ENCODE measurements at regions not wholly inside any gene's neighbourhood (a gene's known extent, or its start where the extent isn't known, plus 50 kb on each side); places are given as distances from the start of the nearest gene placed in this dataset.
"Not testable (repeated sequence)": the region's sequence is repeated elsewhere in the genome, so short reads cannot be mapped to it uniquely, and the experiment has no call there.

DNA sequence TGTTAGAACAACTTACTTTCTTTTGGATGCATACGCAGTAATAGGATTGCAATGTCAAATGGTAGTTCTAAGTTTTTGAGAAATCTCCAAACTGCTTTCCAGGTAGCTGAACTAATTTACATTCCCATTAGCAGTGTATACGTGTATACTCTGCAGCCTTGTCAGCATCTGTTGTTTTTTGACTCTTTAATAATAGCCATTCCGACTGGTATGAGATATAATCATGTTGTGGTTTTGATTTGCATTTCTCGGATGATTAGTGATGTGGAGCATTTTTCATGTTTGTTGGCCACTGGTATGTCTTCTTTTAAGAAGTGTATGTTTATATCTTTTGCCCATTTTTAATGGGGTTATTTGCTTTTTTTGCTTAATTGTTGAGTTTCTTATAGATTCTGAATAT is 76.9 kb upstream of the HNRNPA1L2 start:
- H3K9me2 ChIP-seq (replicated peaks; ENCODE audit: insufficient read depth, low read length); H3K9me3 ChIP-seq (ENCODE audit: low read length); H3K4me1 ChIP-seq (ENCODE audit: low read length); H4K20me1 ChIP-seq (ENCODE audit: insufficient read depth, low read depth, low read length); H2AFZ ChIP-seq (ENCODE audit: low read length); DNase-seq; H3K4me2 ChIP-seq (ENCODE audit: low read depth, low read length, poor library complexity, severe bottlenecking); H3K4me3 ChIP-seq (ENCODE audit: low read length); H3K79me2 ChIP-seq (ENCODE audit: low read length); H3K36me3 ChIP-seq (ENCODE audit: insufficient read depth, low read length); H3K27me3 ChIP-seq (ENCODE audit: low read length); H3K9ac ChIP-seq (ENCODE audit: low read length); H3K27ac ChIP-seq (ENCODE audit: low read length): not testable (repeated sequence)

DNA sequence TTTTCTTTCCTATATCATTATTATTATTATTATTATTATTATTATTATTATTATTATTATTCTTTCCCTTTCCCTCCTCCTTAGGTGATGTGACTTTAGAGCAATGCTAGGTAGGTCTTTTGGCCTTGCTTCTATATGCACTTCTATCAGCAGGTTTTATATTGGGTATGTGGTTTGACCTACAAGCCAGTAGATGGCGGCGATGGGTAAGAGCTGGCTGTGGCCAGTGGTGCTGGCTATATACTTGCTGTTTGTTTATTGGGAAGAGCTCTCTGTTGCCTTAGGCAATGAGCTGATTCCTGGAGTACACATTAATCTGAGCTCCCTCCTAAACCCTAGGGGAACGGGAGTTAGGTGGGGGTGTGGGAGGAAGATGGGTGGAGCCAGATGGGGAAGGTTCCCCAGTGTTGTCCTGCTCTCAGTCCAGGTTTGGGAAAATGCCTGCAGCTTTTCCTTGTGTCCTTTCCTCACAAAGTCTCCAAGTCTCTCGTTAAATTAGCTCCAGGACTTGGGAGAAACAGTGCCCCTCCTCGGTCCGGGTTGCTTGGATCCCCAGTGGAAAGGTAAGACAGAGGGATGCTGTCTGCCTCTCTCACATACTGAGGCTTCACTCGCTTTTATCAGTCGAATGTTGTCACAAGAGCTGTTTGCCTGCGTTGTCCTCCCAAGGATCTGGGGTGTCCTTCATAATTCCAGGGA is 72.2 kb upstream of the HNRNPA1L2 start:
- H3K4me3 ChIP-seq (ENCODE audit: low read length); H3K9me3 ChIP-seq (ENCODE audit: low read length); H3K4me2 ChIP-seq (ENCODE audit: low read depth, low read length, poor library complexity, severe bottlenecking); H3K79me2 ChIP-seq (ENCODE audit: low read length); H3K4me1 ChIP-seq (ENCODE audit: low read length); H3K9me2 ChIP-seq (replicated peaks; ENCODE audit: insufficient read depth, low read length); H3K9ac ChIP-seq (ENCODE audit: low read length); H4K20me1 ChIP-seq (ENCODE audit: insufficient read depth, low read depth, low read length); H3K36me3 ChIP-seq (ENCODE audit: insufficient read depth, low read length); H3K27me3 ChIP-seq (ENCODE audit: low read length); H3K27ac ChIP-seq (ENCODE audit: low read length); H2AFZ ChIP-seq (ENCODE audit: low read length): not testable (repeated sequence)
- DNase-seq: peak; percentile 56

DNA sequence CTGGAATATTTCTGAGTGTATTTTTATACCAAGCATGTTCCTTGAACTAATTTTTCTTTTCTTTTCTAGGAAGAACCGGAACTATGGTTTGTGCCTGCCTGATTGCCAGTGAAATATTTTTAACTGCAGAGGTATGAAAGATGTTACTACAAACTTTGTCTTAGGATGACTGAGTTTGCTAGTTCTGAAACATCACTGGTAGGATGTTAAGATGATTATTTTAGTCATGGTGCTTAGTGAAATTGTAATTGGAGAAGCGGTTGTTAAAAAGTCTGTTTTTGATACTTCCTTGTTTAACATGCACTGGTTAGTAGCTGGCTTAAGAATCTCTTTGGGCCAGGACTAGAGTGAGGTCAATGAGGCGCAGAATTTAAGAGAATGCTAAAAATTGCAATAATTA is 71.1 kb upstream of the HNRNPA1L2 start:
- H3K4me3 ChIP-seq (ENCODE audit: low read length); H3K27me3 ChIP-seq (ENCODE audit: low read length); H3K9ac ChIP-seq (ENCODE audit: low read length); H4K20me1 ChIP-seq (ENCODE audit: insufficient read depth, low read depth, low read length); H3K4me1 ChIP-seq (ENCODE audit: low read length); H3K4me2 ChIP-seq (ENCODE audit: low read depth, low read length, poor library complexity, severe bottlenecking); H3K36me3 ChIP-seq (ENCODE audit: insufficient read depth, low read length); H3K9me3 ChIP-seq (ENCODE audit: low read length); H3K79me2 ChIP-seq (ENCODE audit: low read length); H2AFZ ChIP-seq (ENCODE audit: low read length); H3K27ac ChIP-seq (ENCODE audit: low read length); DNase-seq; H3K9me2 ChIP-seq (replicated peaks; ENCODE audit: insufficient read depth, low read length): not testable (repeated sequence)

DNA sequence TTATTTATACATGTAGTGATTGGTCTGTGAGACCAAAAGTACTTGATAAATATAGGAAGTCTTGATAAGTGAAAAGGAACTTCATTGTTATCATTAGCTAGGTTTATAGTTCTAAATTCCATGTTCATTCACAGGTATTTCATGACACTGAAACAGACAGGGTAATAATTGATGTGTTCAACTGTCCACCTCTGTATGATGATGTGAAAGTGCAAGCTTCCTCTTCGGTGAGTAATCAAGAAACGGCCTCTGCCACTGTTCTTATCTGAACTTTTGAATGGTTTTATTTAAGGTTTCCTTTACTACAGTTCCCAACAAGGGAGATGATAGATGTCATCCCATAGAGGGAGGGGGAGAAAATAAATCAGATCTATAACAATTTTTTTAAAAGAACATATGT is 59.3 kb upstream of the HNRNPA1L2 start:
- H3K9me3 ChIP-seq (ENCODE audit: low read length); H4K20me1 ChIP-seq (ENCODE audit: insufficient read depth, low read depth, low read length); H3K9ac ChIP-seq (ENCODE audit: low read length); H3K4me3 ChIP-seq (ENCODE audit: low read length); H3K9me2 ChIP-seq (replicated peaks; ENCODE audit: insufficient read depth, low read length); H3K27ac ChIP-seq (ENCODE audit: low read length); H2AFZ ChIP-seq (ENCODE audit: low read length); H3K27me3 ChIP-seq (ENCODE audit: low read length); H3K4me1 ChIP-seq (ENCODE audit: low read length); H3K79me2 ChIP-seq (ENCODE audit: low read length); DNase-seq; H3K4me2 ChIP-seq (ENCODE audit: low read depth, low read length, poor library complexity, severe bottlenecking); H3K36me3 ChIP-seq (ENCODE audit: insufficient read depth, low read length): not testable (repeated sequence)
